AG08396 (cell line): ENCODE measurements at regions not wholly inside any gene's neighbourhood (a gene's known extent, or its start where the extent isn't known, plus 50 kb on each side); places are given as distances from the start of the nearest gene placed in this dataset.

Source experiments
- DNase-seq: peaks from one replicate; pipeline ENCODE4 v3.0.0; 2012; ENCODE audit warnings: low spot score, mixed read lengths

GRCh38 chr11:134622458-134622857 is 210.4 kb upstream of the B3GAT1 start:
- DNase-seq, result no peak

DNA sequence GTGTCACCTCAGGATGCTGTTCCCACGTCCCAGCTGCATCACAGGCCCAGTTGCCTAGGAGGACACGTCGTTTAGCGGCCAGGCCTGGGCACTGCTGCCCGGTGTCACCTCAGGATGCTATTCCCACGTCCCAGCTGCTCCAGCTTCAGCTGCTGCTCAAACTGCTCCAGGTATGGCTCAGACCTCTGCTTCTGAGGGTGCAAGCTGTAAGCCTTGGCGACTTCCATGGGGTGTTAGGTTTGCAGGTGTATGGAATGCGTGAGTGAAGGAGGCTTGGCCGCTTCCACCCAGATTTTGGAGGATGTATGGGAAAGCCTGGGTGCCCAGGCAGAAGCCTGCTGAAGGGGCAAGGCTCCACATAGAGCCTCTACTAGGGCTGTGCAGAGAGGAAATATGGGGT is 205.3 kb upstream of the B3GAT1 start:
- no peak for DNase-seq

- DNase-seq, result no peak
These were observed 204.0 kb upstream of the B3GAT1 start for GRCh38 chr11:134616038-134616437.

DNA sequence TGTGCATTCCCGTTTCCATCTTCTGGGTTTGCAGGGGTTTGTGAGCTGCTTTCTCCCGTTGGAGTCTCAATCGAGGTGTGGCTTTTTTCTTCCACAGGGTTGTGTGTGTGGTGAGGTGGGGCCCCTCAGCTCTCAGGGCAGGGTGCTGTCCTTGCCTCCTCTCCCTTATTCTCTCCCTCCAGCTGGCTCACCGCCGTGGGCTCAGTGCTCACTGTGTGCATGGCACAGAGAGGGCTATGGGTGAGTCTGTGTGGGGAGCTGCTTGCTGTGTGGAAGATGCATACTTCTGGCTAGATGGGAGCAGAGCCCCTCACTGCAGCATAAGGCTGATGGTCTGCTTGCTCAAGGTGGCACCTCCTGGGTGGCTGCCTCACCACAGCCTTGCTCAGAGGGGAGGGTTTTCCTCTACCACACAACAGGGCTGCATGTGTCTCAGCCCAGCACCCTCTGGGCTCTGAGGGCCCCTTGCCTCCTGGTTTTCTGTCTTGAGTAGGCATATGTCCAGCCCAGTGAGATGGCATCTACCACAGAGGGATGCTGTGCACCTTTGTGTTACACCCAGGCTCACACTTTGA is 203.1 kb upstream of the B3GAT1 start:
- DNase-seq, result no peak

GRCh38 chr11:134614141-134614540 is 202.1 kb upstream of the B3GAT1 start:
- DNase-seq, result no peak

- DNase-seq, result no peak
These were observed 201.6 kb upstream of the B3GAT1 start for GRCh38 chr11:134613646-134614045.

DNA sequence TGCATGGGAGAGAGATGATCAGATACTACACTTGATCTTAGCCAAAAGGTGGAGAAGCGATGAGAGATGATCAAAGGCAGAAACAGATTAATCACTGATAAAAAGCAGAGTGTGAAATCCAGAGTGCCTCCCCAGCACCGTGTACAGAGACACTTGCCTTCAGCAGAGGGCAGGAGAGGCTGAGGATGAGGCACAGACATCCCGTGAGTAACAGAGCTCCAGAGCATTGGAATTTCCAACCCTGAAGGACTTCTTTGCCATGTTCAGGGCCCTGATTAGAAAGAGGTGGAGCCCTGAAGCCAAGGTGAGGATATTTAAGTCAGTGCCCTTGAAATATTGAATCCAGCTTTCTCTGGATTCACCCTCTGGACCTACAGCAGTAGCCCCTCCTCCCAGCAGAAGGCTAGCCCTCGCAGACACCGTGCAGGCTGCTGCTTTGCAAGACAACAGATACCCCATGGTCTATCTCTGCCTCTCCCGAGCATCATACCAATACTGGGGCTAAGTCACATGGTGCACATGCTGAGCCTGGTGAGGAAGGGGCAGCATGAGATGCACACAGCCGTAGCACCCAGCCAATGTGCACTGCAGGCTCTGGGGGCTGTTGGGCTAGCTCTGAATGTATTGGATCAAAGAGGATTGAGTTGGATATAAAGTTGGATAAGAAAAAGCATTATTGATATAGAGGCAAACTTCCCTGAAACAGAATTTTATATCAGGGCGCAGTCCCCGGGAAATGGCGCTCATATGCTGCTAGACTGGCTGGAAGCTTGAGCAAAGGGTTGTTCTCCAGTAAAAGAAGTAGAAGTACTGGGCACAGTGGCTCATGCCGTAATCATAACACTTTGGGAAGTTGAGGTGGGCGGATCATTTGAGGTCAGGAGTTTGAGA is 200.3 kb upstream of the B3GAT1 start:
- no peak for DNase-seq

GRCh38 chr11:134611537-134611936 is 199.5 kb upstream of the B3GAT1 start:
- no peak for DNase-seq

DNA sequence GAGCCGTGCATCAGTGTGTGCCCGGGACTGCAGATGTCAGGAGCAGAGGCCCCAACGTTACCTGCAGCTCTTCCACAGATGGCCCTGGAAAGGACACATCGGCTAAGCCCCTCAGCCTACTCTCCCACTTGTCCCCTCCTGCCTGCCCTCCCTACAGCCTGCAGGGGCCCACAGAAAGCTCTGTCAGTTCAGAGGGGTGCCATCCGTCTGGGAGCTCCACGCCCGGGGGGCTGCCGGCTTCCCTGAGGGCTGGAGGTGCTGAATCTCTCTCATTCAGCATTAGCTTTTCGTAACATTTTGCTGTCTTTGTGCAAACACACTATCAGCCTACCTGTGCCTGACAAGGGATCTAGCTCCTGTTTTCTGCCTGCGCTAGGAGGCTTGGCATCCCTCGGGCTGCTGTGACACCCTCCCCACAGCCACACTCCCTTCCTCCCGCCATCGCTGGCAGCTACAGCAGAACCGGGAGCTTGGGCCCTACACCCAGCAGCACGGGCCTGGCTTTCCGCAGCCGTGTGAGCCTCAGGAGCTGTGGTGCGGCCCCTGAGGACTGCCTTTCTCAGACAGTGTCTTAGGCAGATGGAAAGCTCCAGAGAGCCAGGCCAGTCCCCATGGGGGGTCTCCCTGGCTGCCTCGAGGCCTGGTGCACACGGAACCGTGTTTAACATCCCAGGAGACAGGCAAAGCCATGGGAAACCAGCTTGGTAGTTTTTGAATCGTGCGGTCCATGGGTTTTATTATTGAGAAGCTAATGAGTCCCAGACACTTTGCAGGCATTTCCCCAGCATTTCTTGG is 198.3 kb upstream of the B3GAT1 start:
- no peak for DNase-seq

DNA sequence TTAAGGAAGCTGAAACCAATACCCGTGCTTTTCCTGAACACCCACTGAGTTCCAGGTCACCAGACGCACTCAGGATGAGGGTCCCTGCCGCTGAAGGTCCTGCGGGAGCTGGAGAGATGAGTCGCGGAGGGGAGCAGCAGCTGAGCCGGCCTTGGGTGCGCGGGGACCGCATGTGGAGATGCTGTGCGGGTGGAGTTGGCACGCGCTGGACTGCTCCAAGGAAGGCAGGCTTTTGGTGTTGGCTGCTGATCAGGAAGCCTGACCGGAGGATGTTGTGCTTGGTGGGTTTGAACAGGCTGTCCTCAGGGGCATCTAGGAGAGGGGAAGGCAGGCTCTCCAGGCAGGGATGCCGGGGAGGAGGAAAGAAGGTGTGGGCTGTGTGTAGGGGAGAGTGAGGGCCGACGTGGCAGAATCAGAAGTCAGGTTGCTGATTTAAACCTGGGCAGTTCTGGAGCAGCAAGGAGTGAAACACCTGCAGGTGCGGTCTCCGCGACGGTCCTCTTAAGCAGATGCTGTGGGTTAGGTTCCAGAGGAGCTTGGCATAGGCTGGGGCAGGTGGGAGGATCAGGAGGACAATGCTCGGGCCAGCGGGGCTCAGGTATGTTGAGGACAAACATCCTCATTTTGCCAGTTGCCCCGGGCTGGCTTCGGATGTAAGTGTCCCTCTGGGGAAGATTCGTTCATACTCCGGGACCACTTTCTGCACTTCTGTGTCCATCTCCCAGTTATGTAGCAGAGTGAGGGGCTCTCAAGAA is 197.5 kb upstream of the B3GAT1 start:
- no peak for DNase-seq

DNA sequence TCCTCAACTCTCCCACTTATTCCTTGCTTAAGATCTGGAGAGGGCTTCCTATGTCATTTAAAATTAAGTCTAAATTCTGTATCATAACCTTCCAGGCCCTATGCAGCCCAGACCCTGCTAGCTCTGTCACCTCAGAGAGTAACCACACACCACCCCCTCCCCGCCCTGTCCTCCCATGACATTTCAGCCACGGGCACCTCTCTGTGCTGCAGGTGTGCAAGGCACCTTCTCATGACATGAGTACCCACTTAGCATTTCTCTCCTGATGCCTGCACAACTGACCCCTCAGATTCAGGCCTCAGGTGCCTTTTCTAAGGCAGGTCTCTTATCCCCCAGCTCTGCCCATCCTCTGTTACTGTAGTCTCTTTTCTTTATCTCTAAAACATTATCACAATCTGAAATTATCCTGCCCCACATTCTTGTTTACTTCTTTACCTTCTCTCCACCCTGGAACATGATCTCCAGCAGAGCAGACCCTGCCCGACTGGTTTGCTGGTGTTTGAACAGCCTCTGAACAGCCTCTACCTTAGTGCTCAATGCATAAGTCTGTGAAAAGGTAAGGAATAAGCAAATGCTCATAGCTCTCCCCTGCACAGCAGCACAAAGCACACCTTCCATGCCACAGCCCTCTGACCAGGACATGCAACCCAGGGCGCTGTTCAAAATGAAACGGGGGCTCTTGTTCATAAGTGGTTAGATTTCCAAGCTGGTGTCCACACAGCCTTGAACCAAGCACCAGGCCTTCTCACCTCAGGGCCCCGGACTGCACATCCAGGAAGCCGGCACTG is 196.1 kb upstream of the B3GAT1 start:
- DNase-seq, result no peak

- DNase-seq, result no peak
These were observed 194.2 kb upstream of the B3GAT1 start for GRCh38 chr11:134606251-134606650.

GRCh38 chr11:134604886-134605285 is 192.8 kb upstream of the B3GAT1 start:
- DNase-seq, result no peak

DNA sequence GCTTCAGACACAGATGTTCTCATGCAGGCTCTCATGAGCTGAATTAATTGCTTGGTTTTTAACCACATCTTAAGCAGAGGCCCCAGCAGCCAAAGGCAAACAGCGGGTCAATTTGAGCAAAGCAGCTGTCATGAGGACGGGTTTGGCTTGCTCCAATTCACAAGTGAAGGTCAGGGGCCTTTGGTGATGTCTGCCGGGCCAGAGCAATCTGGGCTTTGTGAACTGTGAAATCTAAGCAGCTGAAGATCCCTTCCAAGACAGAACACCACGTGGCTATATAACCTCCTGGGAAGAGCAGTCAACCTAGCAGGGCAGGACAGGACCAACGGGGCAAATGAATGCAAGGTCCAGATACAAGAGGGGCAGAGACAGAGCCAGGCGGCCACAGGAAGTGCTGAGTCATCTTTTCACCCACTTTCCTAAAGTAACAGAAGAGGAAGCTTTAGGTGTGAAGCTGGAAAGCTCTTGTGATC is 187.3 kb upstream of the B3GAT1 start:
- DNase-seq, result no peak

DNA sequence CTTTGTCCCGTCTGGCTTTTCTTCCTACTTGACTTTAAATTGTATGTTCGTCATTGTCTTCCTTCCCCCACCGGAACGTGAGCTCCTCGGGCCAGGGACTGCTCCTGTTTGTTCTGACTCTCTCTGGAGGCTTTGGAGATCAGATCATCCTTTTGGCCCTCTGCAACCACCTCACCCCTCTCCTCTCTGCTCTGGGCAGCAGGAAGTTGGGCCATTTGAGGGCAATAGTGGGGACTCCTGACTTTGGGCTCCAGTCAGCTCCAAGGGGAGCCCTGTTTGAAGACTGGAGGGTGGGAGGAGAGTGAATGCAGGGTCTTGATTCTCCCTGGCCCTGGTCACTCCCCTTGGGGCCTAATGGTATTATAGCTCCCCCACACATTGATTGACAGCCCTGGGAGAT is 186.3 kb upstream of the B3GAT1 start:
- no peak for DNase-seq

GRCh38 chr11:134597452-134597851 is 185.4 kb upstream of the B3GAT1 start:
- DNase-seq, result no peak

GRCh38 chr11:134596404-134596803 is 184.4 kb upstream of the B3GAT1 start:
- no peak for DNase-seq

GRCh38 chr11:134592391-134592990 is 180.4 kb upstream of the B3GAT1 start:
- no peak for DNase-seq

GRCh38 chr11:134591338-134591737 is 179.3 kb upstream of the B3GAT1 start:
- no peak for DNase-seq

- DNase-seq, result no peak
These were observed 177.1 kb upstream of the B3GAT1 start for GRCh38 chr11:134589129-134589528.
